Loucy (cell line): ENCODE measurements at regions not wholly inside any gene's neighbourhood (a gene's known extent, or its start where the extent isn't known, plus 50 kb on each side); places are given as distances from the start of the nearest gene placed in this dataset.

Source experiments
- H2AFZ ChIP-seq: fragments of 200-600 bp; sonication (generic); 2 replicates; pipeline ENCODE4 v1.6.0; 2016; ENCODE audit warnings: antibody characterized with exemption, mild to moderate bottlenecking, low read length, moderate library complexity
- H3F3A ChIP-seq: fragments of 200-600 bp; 2 replicates; pipeline ENCODE4 v1.6.0; 2016; ENCODE audit warnings: antibody characterized with exemption, low read depth, mild to moderate bottlenecking
- H3K27me3 ChIP-seq: fragments of 200-600 bp; sonication (generic); 2 replicates; pipeline ENCODE4 v1.6.1; 2014; ENCODE audit warnings: low read length, mild to moderate bottlenecking; ENCODE audit not compliant: insufficient read depth, poor library complexity, severe bottlenecking
- H3K36me3 ChIP-seq: fragments of 200-600 bp; sonication (generic); 2 replicates; pipeline ENCODE4 v1.6.1; 2016; ENCODE audit warnings: low read length; ENCODE audit not compliant: insufficient read depth
- H3K4me1 ChIP-seq: fragments of 200-600 bp; sonication (generic); 2 replicates; pipeline ENCODE4 v1.5.1; 2014; ENCODE audit warnings: low read length, mild to moderate bottlenecking; ENCODE audit not compliant: insufficient read depth, poor library complexity, severe bottlenecking
- H3K4me2 ChIP-seq: fragments of 200-600 bp; sonication (generic); 2 replicates; pipeline ENCODE4 v1.6.0; 2014; ENCODE audit warnings: antibody characterized with exemption, low read length, low read depth, mild to moderate bottlenecking; ENCODE audit not compliant: poor library complexity, severe bottlenecking
- H3K4me3 ChIP-seq: fragments of 200-600 bp; sonication (generic); 2 replicates; pipeline ENCODE4 v1.5.1; 2014; ENCODE audit warnings: low read length, mild to moderate bottlenecking, mixed read lengths; ENCODE audit not compliant: poor library complexity, severe bottlenecking
- H3K79me2 ChIP-seq: fragments of 200-600 bp; sonication (generic); 2 replicates; pipeline ENCODE4 v1.6.1; 2014; ENCODE audit warnings: low read length; ENCODE audit not compliant: insufficient read depth
- H3K9ac ChIP-seq: fragments of 200-600 bp; sonication (generic); 2 replicates; pipeline ENCODE4 v1.6.0; 2014; ENCODE audit warnings: mild to moderate bottlenecking, low read depth, low read length, moderate library complexity; ENCODE audit not compliant: poor library complexity, severe bottlenecking
- H3K9me2 ChIP-seq: fragments of 200-600 bp; sonication (generic); replicated peaks from 2 replicates; pipeline ENCODE4 v1.6.1; 2016; ENCODE audit warnings: low read depth, low read length, mixed read lengths
- H3K9me3 ChIP-seq: fragments of 200-600 bp; sonication (generic); 2 replicates; pipeline ENCODE4 v1.6.1; 2014; ENCODE audit warnings: mild to moderate bottlenecking, antibody characterized with exemption, low read length, low read depth; ENCODE audit not compliant: insufficient read depth
- H4K20me1 ChIP-seq: fragments of 200-600 bp; sonication (generic); 2 replicates; pipeline ENCODE4 v1.6.0; 2014; ENCODE audit warnings: antibody characterized with exemption, low read length, mild to moderate bottlenecking; ENCODE audit not compliant: insufficient read depth, poor library complexity, severe bottlenecking
- EZH2phosphoT487 ChIP-seq: fragments of 200-600 bp; IDR thresholded peaks from 2 replicates; pipeline ENCODE4 v1.6.1; 2018; ENCODE audit warnings: antibody characterized with exemption, mild to moderate bottlenecking, moderate library complexity, borderline replicate concordance
- TF ChIP-seq, protein P1 (sequence below): fragments of 200-600 bp; sonication (generic); conservative IDR thresholded peaks from 2 replicates; pipeline ENCODE4 v1.5.1; 2014; ENCODE audit warnings: mild to moderate bottlenecking, antibody characterized with exemption, low read length

DNA sequence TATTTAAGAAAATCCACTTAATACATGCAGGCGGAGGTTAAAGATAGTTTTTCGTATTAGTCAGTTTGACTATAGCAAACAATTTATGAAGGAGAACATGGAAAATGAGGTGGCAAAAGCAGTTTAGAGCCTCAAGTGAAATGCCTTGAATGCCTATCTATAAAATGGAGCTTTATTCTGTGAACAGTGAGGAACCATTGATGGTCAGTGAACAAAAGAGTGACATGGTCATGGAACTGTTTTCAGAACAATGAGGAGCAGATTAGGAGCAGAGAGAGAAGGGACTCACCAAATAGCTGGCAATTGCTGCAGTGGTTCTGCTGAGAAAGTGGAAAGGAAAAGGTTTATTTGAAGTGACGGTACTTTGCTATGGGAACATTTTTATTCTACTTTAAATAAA is 299.8 kb downstream of the DUSP10 start:
- no peaks in the 10 kb centered on the region for H4K20me1 ChIP-seq
- H3K79me2 ChIP-seq = no peaks in the 10 kb centered on the region
- no peak overlapping the region for H3K9ac ChIP-seq
- H3K36me3 ChIP-seq = no peaks in the 10 kb centered on the region
- H3K9me2 ChIP-seq = no peaks in the 10 kb centered on the region
- H3F3A ChIP-seq = no peaks in the 10 kb centered on the region
- no peak overlapping the region for H2AFZ ChIP-seq
- no peak overlapping the region for H3K4me3 ChIP-seq
- no peaks in the 10 kb centered on the region for H3K9me3 ChIP-seq
- no peak for TF ChIP-seq EZH2phosphoT487
- TF ChIP-seq, protein P1, sequence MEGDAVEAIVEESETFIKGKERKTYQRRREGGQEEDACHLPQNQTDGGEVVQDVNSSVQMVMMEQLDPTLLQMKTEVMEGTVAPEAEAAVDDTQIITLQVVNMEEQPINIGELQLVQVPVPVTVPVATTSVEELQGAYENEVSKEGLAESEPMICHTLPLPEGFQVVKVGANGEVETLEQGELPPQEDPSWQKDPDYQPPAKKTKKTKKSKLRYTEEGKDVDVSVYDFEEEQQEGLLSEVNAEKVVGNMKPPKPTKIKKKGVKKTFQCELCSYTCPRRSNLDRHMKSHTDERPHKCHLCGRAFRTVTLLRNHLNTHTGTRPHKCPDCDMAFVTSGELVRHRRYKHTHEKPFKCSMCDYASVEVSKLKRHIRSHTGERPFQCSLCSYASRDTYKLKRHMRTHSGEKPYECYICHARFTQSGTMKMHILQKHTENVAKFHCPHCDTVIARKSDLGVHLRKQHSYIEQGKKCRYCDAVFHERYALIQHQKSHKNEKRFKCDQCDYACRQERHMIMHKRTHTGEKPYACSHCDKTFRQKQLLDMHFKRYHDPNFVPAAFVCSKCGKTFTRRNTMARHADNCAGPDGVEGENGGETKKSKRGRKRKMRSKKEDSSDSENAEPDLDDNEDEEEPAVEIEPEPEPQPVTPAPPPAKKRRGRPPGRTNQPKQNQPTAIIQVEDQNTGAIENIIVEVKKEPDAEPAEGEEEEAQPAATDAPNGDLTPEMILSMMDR = no peak
- no peaks in the 10 kb centered on the region for H3K27me3 ChIP-seq
- no peak overlapping the region for H3K4me2 ChIP-seq
- no peaks in the 10 kb centered on the region for H3K4me1 ChIP-seq

DNA sequence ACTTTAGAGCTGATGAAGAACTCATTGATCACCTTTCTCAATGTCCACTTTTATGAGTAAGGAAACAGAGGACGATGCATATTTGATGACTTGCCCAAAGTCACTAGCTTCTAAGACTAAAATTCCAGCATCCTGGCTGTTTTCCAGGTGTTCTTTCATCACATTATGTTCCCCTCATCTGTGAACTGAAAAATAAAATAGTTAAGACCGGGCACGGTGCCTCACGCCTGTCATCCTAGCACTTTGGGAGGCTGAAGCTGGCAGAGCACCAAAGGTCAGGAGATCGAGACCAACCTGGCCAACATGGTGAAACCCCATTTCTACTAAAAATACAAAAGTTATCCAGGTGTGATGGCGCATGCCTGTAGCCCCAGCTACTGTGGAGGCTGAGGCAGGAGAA is 297.5 kb downstream of the DUSP10 start:
- H3K9me2 ChIP-seq = no peaks in the 10 kb centered on the region
- H3K9ac ChIP-seq = no peak overlapping the region
- H3K27me3 ChIP-seq = no peaks in the 10 kb centered on the region
- TF ChIP-seq, protein P1 = no peak
- TF ChIP-seq EZH2phosphoT487 = no peak
- H3K9me3 ChIP-seq = no peaks in the 10 kb centered on the region
- no peaks in the 10 kb centered on the region for H3K4me1 ChIP-seq
- H3K79me2 ChIP-seq = no peaks in the 10 kb centered on the region
- H4K20me1 ChIP-seq = no peaks in the 10 kb centered on the region
- H3K36me3 ChIP-seq = no peaks in the 10 kb centered on the region
- H3K4me2 ChIP-seq = no peak overlapping the region
- no peak overlapping the region for H3K4me3 ChIP-seq
- no peak overlapping the region for H2AFZ ChIP-seq
- H3F3A ChIP-seq = no peaks in the 10 kb centered on the region

DNA sequence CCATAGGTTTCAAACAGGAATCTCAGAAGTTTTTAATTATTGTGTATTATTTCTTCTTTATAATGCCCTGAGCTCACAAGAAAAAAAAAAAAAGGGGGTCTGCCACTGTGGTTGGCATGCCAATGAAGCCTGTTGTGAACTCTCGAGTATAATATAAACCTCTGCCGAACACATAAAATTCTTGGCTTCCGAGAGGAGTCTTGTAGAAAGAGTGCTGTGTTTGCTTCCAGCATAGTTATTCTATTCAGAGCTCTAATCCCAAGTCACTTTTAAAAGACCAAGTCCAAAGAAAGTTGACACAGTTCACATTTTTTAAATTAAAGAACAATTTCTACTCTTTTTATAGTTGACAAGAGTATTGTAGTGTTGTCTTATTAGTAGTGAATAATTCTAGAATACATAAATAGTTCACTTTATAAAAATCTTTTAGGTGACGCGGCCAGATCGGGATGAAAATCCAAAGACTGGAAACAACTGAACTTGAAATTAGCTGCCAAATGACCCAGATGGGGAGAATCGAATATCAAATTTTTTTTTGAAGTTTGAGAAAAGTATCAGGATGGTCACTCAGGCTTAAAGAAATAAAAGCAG is 293.2 kb downstream of the DUSP10 start:
- Histone ChIP-seq H3K4me3 (no peak overlapping the region), H3K4me2 (no peak overlapping the region), H3K36me3 (no peaks in the 10 kb centered on the region), H3K9me2 (no peaks in the 10 kb centered on the region), H3F3A (no peaks in the 10 kb centered on the region), H3K9me3 (no peaks in the 10 kb centered on the region), H4K20me1 (no peaks in the 10 kb centered on the region), H3K27me3 (no peaks in the 10 kb centered on the region), H3K9ac (no peak overlapping the region), H3K4me1 (no peaks in the 10 kb centered on the region), H2AFZ (no peak overlapping the region), H3K79me2 (no peaks in the 10 kb centered on the region)
- no peak for TF ChIP-seq EZH2phosphoT487
- TF ChIP-seq, protein P1 = no peak
